K562 (cell line): ENCODE measurements at regions not wholly inside any gene's neighbourhood (a gene's known extent, or its start where the extent isn't known, plus 50 kb on each side); places are given as distances from the start of the nearest gene placed in this dataset.

ENCODE experiments used
- ARID1B ChIP-seq: fragments of 450-650 bp; IDR thresholded peaks from 2 replicates; pipeline ENCODE4 v1.6.1; 2016; ENCODE audit warnings: antibody characterized with exemption, mild to moderate bottlenecking, inconsistent platforms
- ARID2 ChIP-seq: fragments of 450-650 bp; IDR thresholded peaks from 2 replicates; pipeline ENCODE4 v1.6.1; 2017; ENCODE audit warnings: antibody characterized with exemption, mild to moderate bottlenecking
- ARNT ChIP-seq, 2 experiments: fragments of 450-650 bp; IDR thresholded peaks; 2 replicates each; pipeline ENCODE4 v1.6.1; 2016; ENCODE audit warnings: mild to moderate bottlenecking in 1 of 2
- ATF3 ChIP-seq, 2 experiments: fragments of 450-650 bp in 1 of 2; sonication (generic) in 1 of 2; formaldehyde crosslinking in 1 of 2; IDR thresholded peaks in 1 of 2; conservative IDR thresholded peaks in 1 of 2; 2 replicates each; pipeline versions ENCODE4 v1.6.1 to v1.8.1; 2016 to 2023; ENCODE audit warnings: mild to moderate bottlenecking in 2 of 2, moderate library complexity in 2 of 2, inconsistent platforms in 1 of 2, missing genetic modification reagents in 1 of 2
- BRD9 ChIP-seq: fragments of 450-650 bp; IDR thresholded peaks from 2 replicates; pipeline ENCODE4 v1.6.1; 2018; ENCODE audit warnings: low read depth; ENCODE audit not compliant: partially characterized antibody
- FOXA1 ChIP-seq: fragments of 450-650 bp; IDR thresholded peaks from 2 replicates; pipeline ENCODE4 v1.6.1; 2016; ENCODE audit warnings: mild to moderate bottlenecking, borderline replicate concordance
- GATAD2A ChIP-seq: fragments of 450-650 bp; IDR thresholded peaks from 2 replicates; pipeline ENCODE4 v1.6.1; 2017
- HDAC2 ChIP-seq: fragments of 450-650 bp; IDR thresholded peaks from 2 replicates; pipeline ENCODE4 v1.6.1; 2016; ENCODE audit warnings: mild to moderate bottlenecking
- HMBOX1 ChIP-seq: sonication (generic); IDR thresholded peaks from 2 replicates; pipeline ENCODE4 v1.6.1; 2016
- HMG20B ChIP-seq: fragments of 250-450 bp; sonication (Bioruptor Pico); IDR thresholded peaks from 2 replicates; pipeline ENCODE4 v1.5.0; 2021; ENCODE audit warnings: mild to moderate bottlenecking
- KDM5B ChIP-seq: fragments of 200-600 bp; sonication (generic); IDR thresholded peaks from 2 replicates; pipeline ENCODE4 v1.6.1; 2012; ENCODE audit warnings: low read depth, mild to moderate bottlenecking, moderate library complexity, low read length, control low read depth, inconsistent platforms; ENCODE audit not compliant: insufficient replicate concordance
- MAFG ChIP-seq: fragments of 450-650 bp; conservative IDR thresholded peaks from 2 replicates; pipeline ENCODE4 v1.6.1; 2016; ENCODE audit warnings: missing genetic modification characterization, missing compliant biosample characterization
- MCM5 ChIP-seq: fragments of 450-650 bp; IDR thresholded peaks from 2 replicates; pipeline ENCODE4 v1.6.1; 2016; ENCODE audit warnings: low read depth
- MIER1 ChIP-seq: fragments of 450-650 bp; IDR thresholded peaks from 2 replicates; pipeline ENCODE4 v1.6.1; 2016; ENCODE audit warnings: antibody characterized with exemption, mild to moderate bottlenecking, low read depth
- NFATC3 ChIP-seq: fragments of 450-650 bp; IDR thresholded peaks from 2 replicates; pipeline ENCODE4 v1.6.1; 2017; ENCODE audit warnings: mild to moderate bottlenecking
- RBM34 ChIP-seq: fragments of 200-400 bp; formaldehyde crosslinking; IDR thresholded peaks from 2 replicates; pipeline ENCODE4 v1.6.1; 2018; ENCODE audit warnings: low read length, borderline replicate concordance; ENCODE audit not compliant: insufficient read depth
- RNF219 ChIP-seq: fragments of 250-450 bp; sonication (Bioruptor Pico); IDR thresholded peaks from 2 replicates; pipeline ENCODE4 v1.5.0; 2022; ENCODE audit warnings: mild to moderate bottlenecking
- SMAD3 ChIP-seq: fragments of 450-650 bp; formaldehyde crosslinking; conservative IDR thresholded peaks from 2 replicates; pipeline ENCODE4 v1.4.0; 2020; ENCODE audit warnings: mild to moderate bottlenecking
- TAF7 ChIP-seq: fragments of 450-650 bp; IDR thresholded peaks from 2 replicates; pipeline ENCODE4 v1.6.1; 2016; ENCODE audit warnings: missing genetic modification characterization, missing compliant biosample characterization
- TSHZ1 ChIP-seq: fragments of 250-450 bp; sonication (Bioruptor Pico); IDR thresholded peaks from 2 replicates; pipeline ENCODE4 v1.4.0; 2020; ENCODE audit warnings: mild to moderate bottlenecking, moderate library complexity
- ZNF23 ChIP-seq: fragments of 250-450 bp; sonication (Bioruptor Pico); IDR thresholded peaks from 2 replicates; pipeline ENCODE4 v1.4.0; 2020; ENCODE audit warnings: mild to moderate bottlenecking
- ZNF655 ChIP-seq: fragments of 250-450 bp; sonication (Bioruptor Pico); IDR thresholded peaks from 2 replicates; pipeline ENCODE4 v1.5.0; 2021
- ZNF830 ChIP-seq: fragments of 250-450 bp; sonication (Bioruptor Pico); IDR thresholded peaks from 2 replicates; pipeline ENCODE4 v1.5.0; 2021; ENCODE audit warnings: mild to moderate bottlenecking

GRCh38 chr7:130999926-131000325 lies 265.9 kb upstream of the KLF14 start (continued):
- TF ChIP-seq ATF3 (IDR thresholded peaks at IDR 0.05): no peak
- TF ChIP-seq ATF3 (CRISPR knock-in tag; conservative IDR thresholded peaks at IDR 0.05): no peak
- no peak for TF ChIP-seq BRD9
- TF ChIP-seq FOXA1: no peak
- TF ChIP-seq RBM34: no peak
- TF ChIP-seq ZNF23: no peak
- no peak for TF ChIP-seq MIER1
- TF ChIP-seq HDAC2: peak; percentile 52; the same call in 1 of the 2 replicates
- peak; percentile 50; the same call in 1 of the 2 replicates for TF ChIP-seq ARID1B
- TF ChIP-seq ARNT (IDR thresholded peaks at IDR 0.05): no peak
- no peak for TF ChIP-seq HMBOX1
- no peak for TF ChIP-seq ZNF655 (CRISPR knock-in tag)
- no peak for TF ChIP-seq TAF7 (tag)
- TF ChIP-seq ZNF830 (CRISPR knock-in tag): no peak
- TF ChIP-seq HMG20B (CRISPR knock-in tag): no peak
- 0 out of 2 replicates have a peak, but pooled peaks have one; percentile 34 for TF ChIP-seq SMAD3
- TF ChIP-seq RNF219 (CRISPR knock-in tag): no peak
- TF ChIP-seq ARID2: no peak
- TF ChIP-seq GATAD2A: no peak
- no peak for TF ChIP-seq KDM5B
- TF ChIP-seq TSHZ1 (CRISPR knock-in tag): 0 out of 2 replicates have a peak, but pooled peaks have one; percentile 7
- no peak for TF ChIP-seq MAFG (tag)
- TF ChIP-seq NFATC3: no peak
- TF ChIP-seq MCM5: no peak
